Activated T-helper 1 cell treated with anti-CD3 and anti-CD28 coated beads, Interleukin-12 subunit alpha, Interleukin-12 subunit beta, Interleukin-2, Interleukin-4 antibody, amounts not matched to agents 30 ng/mL and 10 ng/mL and 1 ng/mL, durations not matched to agents 14 hours and 24 hours and 36 hours (primary cell): ENCODE measurements at regions not wholly inside any gene's neighbourhood (a gene's known extent, or its start where the extent isn't known, plus 50 kb on each side); places are given as distances from the start of the nearest gene placed in this dataset.
"Not testable (repeated sequence)": the region's sequence is repeated elsewhere in the genome, so short reads cannot be mapped to it uniquely, and the experiment has no call there.

Experiments
- DNase-seq: peaks from one replicate; pipeline ENCODE4 v3.0.0; 2021; ENCODE audit warnings: low spot score
- H3K27ac Mint-ChIP-seq: one replicate; pipeline ENCODE4 v1.8.0; 2021; ENCODE audit warnings: mild to moderate bottlenecking, mixed read lengths
- H3K27me3 Mint-ChIP-seq: one replicate; pipeline ENCODE4 v1.8.0; 2022; ENCODE audit warnings: mild to moderate bottlenecking, moderate library complexity, mixed read lengths; ENCODE audit not compliant: insufficient read depth
- H3K36me3 Mint-ChIP-seq: one replicate; pipeline ENCODE4 v1.8.0; 2021; ENCODE audit warnings: low read depth, mixed read lengths
- H3K4me1 Mint-ChIP-seq: one replicate; pipeline ENCODE4 v1.8.0; 2021; ENCODE audit warnings: low read depth, mixed read lengths
- H3K4me3 Mint-ChIP-seq: one replicate; pipeline ENCODE4 v1.8.0; 2021; ENCODE audit warnings: mild to moderate bottlenecking, moderate library complexity, mixed read lengths
- H3K9me3 Mint-ChIP-seq: one replicate; pipeline ENCODE4 v1.8.0; 2021; ENCODE audit warnings: mixed read lengths
- intact Hi-C: fragments of 100-400 bp; cut with micrococcal nuclease; formaldehyde crosslinking; loops from one replicate; pipeline ENCODE4 v1.15.1; 2024

- intact Hi-C loops = no loop called here
- H3K9me3 Mint-ChIP-seq = peaks cover under 1% of the 10 kb centered on the region
- H3K36me3 Mint-ChIP-seq = no peaks in the 10 kb centered on the region
- H3K27ac Mint-ChIP-seq = no peak overlapping the region
- no peak overlapping the region for H3K4me3 Mint-ChIP-seq
- H3K27me3 Mint-ChIP-seq = no peaks in the 10 kb centered on the region
- H3K4me1 Mint-ChIP-seq = no peaks in the 10 kb centered on the region
- DNase-seq = no peak
Measured at GRCh38 chr2:83388804-83389203, 1070.3 kb downstream of the SUCLG1 start.

GRCh38 chr2:83386549-83386948 is 1072.5 kb downstream of the SUCLG1 start:
- Mint-ChIP-seq H3K27me3 (no peaks in the 10 kb centered on the region), H3K36me3 (no peaks in the 10 kb centered on the region), H3K4me3 (no peak overlapping the region), H3K27ac (no peak overlapping the region), H3K4me1 (no peaks in the 10 kb centered on the region), H3K9me3 (peaks cover 4% of the 10 kb centered on the region)
- intact Hi-C loops = no loop called here
- DNase-seq = no peak

- no peak overlapping the region for H3K27ac Mint-ChIP-seq
- intact Hi-C loops = no loop called here
- H3K4me3 Mint-ChIP-seq = no peak overlapping the region
- no peaks in the 10 kb centered on the region for H3K36me3 Mint-ChIP-seq
- no peak for DNase-seq
- no peaks in the 10 kb centered on the region for H3K27me3 Mint-ChIP-seq
- H3K4me1 Mint-ChIP-seq = no peaks in the 10 kb centered on the region
- peaks cover 13% of the 10 kb centered on the region for H3K9me3 Mint-ChIP-seq
Measured at GRCh38 chr2:83378921-83379320, 1080.2 kb downstream of the SUCLG1 start.

GRCh38 chr2:83376731-83377130 is 1082.3 kb downstream of the SUCLG1 start:
- DNase-seq = no peak
- intact Hi-C loops = no loop called here
- peaks cover 9% of the 10 kb centered on the region for H3K9me3 Mint-ChIP-seq
- no peaks in the 10 kb centered on the region for H3K27me3 Mint-ChIP-seq
- no peak overlapping the region for H3K27ac Mint-ChIP-seq
- no peak overlapping the region for H3K4me3 Mint-ChIP-seq
- no peaks in the 10 kb centered on the region for H3K4me1 Mint-ChIP-seq
- no peaks in the 10 kb centered on the region for H3K36me3 Mint-ChIP-seq

- no peaks in the 10 kb centered on the region for H3K36me3 Mint-ChIP-seq
- no peak overlapping the region for H3K4me3 Mint-ChIP-seq
- no peak for DNase-seq
- intact Hi-C loops = no loop called here
- no peaks in the 10 kb centered on the region for H3K4me1 Mint-ChIP-seq
- no peaks in the 10 kb centered on the region for H3K27me3 Mint-ChIP-seq
- no peak overlapping the region for H3K27ac Mint-ChIP-seq
- H3K9me3 Mint-ChIP-seq = no peaks in the 10 kb centered on the region
Measured at GRCh38 chr2:83370419-83370762, 1088.7 kb downstream of the SUCLG1 start.

GRCh38 chr2:83369601-83370418 is 1089.3 kb downstream of the SUCLG1 start:
- no peak for DNase-seq
- H3K36me3 Mint-ChIP-seq = no peaks in the 10 kb centered on the region
- no peak overlapping the region for H3K27ac Mint-ChIP-seq
- H3K9me3 Mint-ChIP-seq = no peaks in the 10 kb centered on the region
- intact Hi-C loops = no loop called here
- H3K27me3 Mint-ChIP-seq = no peaks in the 10 kb centered on the region
- H3K4me3 Mint-ChIP-seq = no peak overlapping the region
- H3K4me1 Mint-ChIP-seq = no peaks in the 10 kb centered on the region

GRCh38 chr2:83368916-83369315 is 1090.2 kb downstream of the SUCLG1 start:
- intact Hi-C loops = no loop called here
- Mint-ChIP-seq H3K9me3 (no peaks in the 10 kb centered on the region), H3K27me3 (no peaks in the 10 kb centered on the region), H3K27ac (no peak overlapping the region), H3K4me3 (no peak overlapping the region), H3K4me1 (no peaks in the 10 kb centered on the region), H3K36me3 (no peaks in the 10 kb centered on the region)
- no peak for DNase-seq

- intact Hi-C loops = no loop called here
- Mint-ChIP-seq H3K9me3 (no peaks in the 10 kb centered on the region), H3K27me3 (no peaks in the 10 kb centered on the region), H3K4me3 (no peak overlapping the region), H3K4me1 (no peaks in the 10 kb centered on the region), H3K36me3 (no peaks in the 10 kb centered on the region), H3K27ac (no peak overlapping the region)
- DNase-seq = no peak
Measured at GRCh38 chr2:83368461-83368860, 1090.6 kb downstream of the SUCLG1 start.

- Mint-ChIP-seq H3K27ac (no peak overlapping the region), H3K4me3 (no peak overlapping the region), H3K4me1 (no peaks in the 10 kb centered on the region), H3K27me3 (no peaks in the 10 kb centered on the region), H3K9me3 (peaks cover 5% of the 10 kb centered on the region), H3K36me3 (no peaks in the 10 kb centered on the region)
- intact Hi-C loops = no loop called here
- no peak for DNase-seq
Measured at GRCh38 chr2:83365476-83365875, 1093.6 kb downstream of the SUCLG1 start.

- Mint-ChIP-seq H3K36me3 (no peaks in the 10 kb centered on the region), H3K27ac (no peak overlapping the region), H3K27me3 (no peaks in the 10 kb centered on the region), H3K4me3 (no peak overlapping the region), H3K4me1 (no peaks in the 10 kb centered on the region), H3K9me3 (peaks cover 5% of the 10 kb centered on the region)
- intact Hi-C loops = no loop called here
- no peak for DNase-seq
Measured at GRCh38 chr2:83364264-83364663, 1094.8 kb downstream of the SUCLG1 start.

GRCh38 chr2:83363138-83363537 is 1095.9 kb downstream of the SUCLG1 start:
- H3K4me3 Mint-ChIP-seq, H3K27me3 Mint-ChIP-seq, H3K9me3 Mint-ChIP-seq, H3K27ac Mint-ChIP-seq, intact Hi-C loops, H3K36me3 Mint-ChIP-seq, DNase-seq, H3K4me1 Mint-ChIP-seq: not testable (repeated sequence)

- DNase-seq = no peak
- no peaks in the 10 kb centered on the region for H3K36me3 Mint-ChIP-seq
Measured at GRCh38 chr2:83359336-83359735, 1099.7 kb downstream of the SUCLG1 start.

GRCh38 chr2:83342860-83343329 is 1116.2 kb downstream of the SUCLG1 start:
- intact Hi-C loops = loop anchor here (5.0 kb wide), 1 partner anchor 816 kb away; no protein-coding TSS in a partner anchor
- Mint-ChIP-seq H3K36me3 (no peaks in the 10 kb centered on the region), H3K9me3 (peaks cover 10% of the 10 kb centered on the region), H3K27me3 (no peaks in the 10 kb centered on the region), H3K27ac (no peak overlapping the region), H3K4me3 (no peak overlapping the region), H3K4me1 (no peaks in the 10 kb centered on the region)
- no peak for DNase-seq

More at GRCh38 chr2:83359336-83359735, 1099.7 kb downstream of the SUCLG1 start:
- intact Hi-C loops = no loop called here
- Mint-ChIP-seq H3K9me3 (peaks cover 5% of the 10 kb centered on the region), H3K27me3 (no peaks in the 10 kb centered on the region), H3K4me1 (no peaks in the 10 kb centered on the region), H3K4me3 (no peak overlapping the region), H3K27ac (no peak overlapping the region)

- intact Hi-C loops = loop anchor here (5.0 kb wide), 1 partner anchor 813 kb away; no protein-coding TSS in a partner anchor
- Mint-ChIP-seq H3K4me3 (no peak overlapping the region), H3K27me3 (no peaks in the 10 kb centered on the region), H3K36me3 (no peaks in the 10 kb centered on the region), H3K9me3 (peaks cover 1% of the 10 kb centered on the region), H3K27ac (no peak overlapping the region), H3K4me1 (no peaks in the 10 kb centered on the region)
- no peak for DNase-seq
Measured at GRCh38 chr2:83340424-83340823, 1118.7 kb downstream of the SUCLG1 start.
